ENCODE measurements at regions not wholly inside any gene's neighbourhood (a gene's known extent, or its start where the extent isn't known, plus 50 kb on each side); places are given as distances from the start of the nearest gene placed in this dataset.

DNA sequence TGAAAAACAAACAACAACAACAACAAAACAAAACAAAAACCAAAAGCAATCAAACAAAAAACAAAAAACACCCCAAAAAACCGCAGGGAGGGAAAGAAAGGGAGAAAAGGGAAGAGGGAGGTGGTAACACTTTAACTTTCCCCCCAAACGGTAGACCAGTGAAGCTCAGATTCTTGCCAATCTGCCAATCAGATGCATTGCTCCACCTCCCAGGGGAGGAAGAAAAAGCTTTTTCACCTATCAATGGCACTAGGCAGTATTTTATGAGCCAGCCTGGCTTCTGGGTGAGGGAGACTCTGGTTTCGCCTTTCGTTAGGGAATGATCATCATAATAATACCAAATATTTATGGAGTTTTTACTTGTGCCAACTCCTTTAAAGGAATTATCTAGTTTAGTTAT, 94.1 kb downstream of the GPR139 start:
- TF ChIP-seq, protein P1, sequence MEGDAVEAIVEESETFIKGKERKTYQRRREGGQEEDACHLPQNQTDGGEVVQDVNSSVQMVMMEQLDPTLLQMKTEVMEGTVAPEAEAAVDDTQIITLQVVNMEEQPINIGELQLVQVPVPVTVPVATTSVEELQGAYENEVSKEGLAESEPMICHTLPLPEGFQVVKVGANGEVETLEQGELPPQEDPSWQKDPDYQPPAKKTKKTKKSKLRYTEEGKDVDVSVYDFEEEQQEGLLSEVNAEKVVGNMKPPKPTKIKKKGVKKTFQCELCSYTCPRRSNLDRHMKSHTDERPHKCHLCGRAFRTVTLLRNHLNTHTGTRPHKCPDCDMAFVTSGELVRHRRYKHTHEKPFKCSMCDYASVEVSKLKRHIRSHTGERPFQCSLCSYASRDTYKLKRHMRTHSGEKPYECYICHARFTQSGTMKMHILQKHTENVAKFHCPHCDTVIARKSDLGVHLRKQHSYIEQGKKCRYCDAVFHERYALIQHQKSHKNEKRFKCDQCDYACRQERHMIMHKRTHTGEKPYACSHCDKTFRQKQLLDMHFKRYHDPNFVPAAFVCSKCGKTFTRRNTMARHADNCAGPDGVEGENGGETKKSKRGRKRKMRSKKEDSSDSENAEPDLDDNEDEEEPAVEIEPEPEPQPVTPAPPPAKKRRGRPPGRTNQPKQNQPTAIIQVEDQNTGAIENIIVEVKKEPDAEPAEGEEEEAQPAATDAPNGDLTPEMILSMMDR (IDR thresholded peaks at IDR 0.05; ENCODE audit: low read depth, low read length, missing input control), result no peak
- TF ChIP-seq YY1 (IDR thresholded peaks at IDR 0.05) (no peak), FOXA2 (IDR thresholded peaks at IDR 0.05) (no peak), JUND (IDR thresholded peaks at IDR 0.05) (no peak), RAD21 (IDR thresholded peaks at IDR 0.05) (no peak)
- TF ChIP-seq, protein P2, sequence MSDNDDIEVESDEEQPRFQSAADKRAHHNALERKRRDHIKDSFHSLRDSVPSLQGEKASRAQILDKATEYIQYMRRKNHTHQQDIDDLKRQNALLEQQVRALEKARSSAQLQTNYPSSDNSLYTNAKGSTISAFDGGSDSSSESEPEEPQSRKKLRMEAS (IDR thresholded peaks at IDR 0.05), result no peak
- TF ChIP-seq, protein P3, sequence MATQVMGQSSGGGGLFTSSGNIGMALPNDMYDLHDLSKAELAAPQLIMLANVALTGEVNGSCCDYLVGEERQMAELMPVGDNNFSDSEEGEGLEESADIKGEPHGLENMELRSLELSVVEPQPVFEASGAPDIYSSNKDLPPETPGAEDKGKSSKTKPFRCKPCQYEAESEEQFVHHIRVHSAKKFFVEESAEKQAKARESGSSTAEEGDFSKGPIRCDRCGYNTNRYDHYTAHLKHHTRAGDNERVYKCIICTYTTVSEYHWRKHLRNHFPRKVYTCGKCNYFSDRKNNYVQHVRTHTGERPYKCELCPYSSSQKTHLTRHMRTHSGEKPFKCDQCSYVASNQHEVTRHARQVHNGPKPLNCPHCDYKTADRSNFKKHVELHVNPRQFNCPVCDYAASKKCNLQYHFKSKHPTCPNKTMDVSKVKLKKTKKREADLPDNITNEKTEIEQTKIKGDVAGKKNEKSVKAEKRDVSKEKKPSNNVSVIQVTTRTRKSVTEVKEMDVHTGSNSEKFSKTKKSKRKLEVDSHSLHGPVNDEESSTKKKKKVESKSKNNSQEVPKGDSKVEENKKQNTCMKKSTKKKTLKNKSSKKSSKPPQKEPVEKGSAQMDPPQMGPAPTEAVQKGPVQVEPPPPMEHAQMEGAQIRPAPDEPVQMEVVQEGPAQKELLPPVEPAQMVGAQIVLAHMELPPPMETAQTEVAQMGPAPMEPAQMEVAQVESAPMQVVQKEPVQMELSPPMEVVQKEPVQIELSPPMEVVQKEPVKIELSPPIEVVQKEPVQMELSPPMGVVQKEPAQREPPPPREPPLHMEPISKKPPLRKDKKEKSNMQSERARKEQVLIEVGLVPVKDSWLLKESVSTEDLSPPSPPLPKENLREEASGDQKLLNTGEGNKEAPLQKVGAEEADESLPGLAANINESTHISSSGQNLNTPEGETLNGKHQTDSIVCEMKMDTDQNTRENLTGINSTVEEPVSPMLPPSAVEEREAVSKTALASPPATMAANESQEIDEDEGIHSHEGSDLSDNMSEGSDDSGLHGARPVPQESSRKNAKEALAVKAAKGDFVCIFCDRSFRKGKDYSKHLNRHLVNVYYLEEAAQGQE (IDR thresholded peaks at IDR 0.05), result no peak
